ENCODE measurements at regions not wholly inside any gene's neighbourhood (a gene's known extent, or its start where the extent isn't known, plus 50 kb on each side); places are given as distances from the start of the nearest gene placed in this dataset.
"Not testable (repeated sequence)": the region's sequence is repeated elsewhere in the genome, so short reads cannot be mapped to it uniquely, and the experiment has no call there.

- not testable (repeated sequence) for TF ChIP-seq CTCF (conservative IDR thresholded peaks at IDR 0.05; ENCODE audit: low read length); EZH2phosphoT487 (IDR thresholded peaks at IDR 0.05; ENCODE audit: borderline replicate concordance)
Measured at GRCh38 chr21:28682884-28683283, 309.8 kb downstream of the LTN1 start.

Data from Loucy (cell line).